GM19025 (cell line): ENCODE measurements at regions not wholly inside any gene's neighbourhood (a gene's known extent, or its start where the extent isn't known, plus 50 kb on each side); places are given as distances from the start of the nearest gene placed in this dataset.

Experiments used
- ATAC-seq: cut with Tn5 transposase; IDR thresholded peaks from one replicate; pipeline ENCODE4 v1.9.1; 2021; ENCODE audit warnings: mild to moderate bottlenecking, low read depth, moderate library complexity; ENCODE audit not compliant: unreplicated experiment

GRCh38 chr11:109993786-109994185, 99.4 kb upstream of the ZC3H12C start:
- no peak for ATAC-seq

- ATAC-seq: no peak
Observed at GRCh38 chr11:109994907-109995306, 98.3 kb upstream of the ZC3H12C start.

GRCh38 chr11:109996060-109996459, 97.1 kb upstream of the ZC3H12C start:
- no peak for ATAC-seq

GRCh38 chr11:109998921-109999320, 94.3 kb upstream of the ZC3H12C start:
- no peak for ATAC-seq

- peak; percentile 94 for ATAC-seq
Observed at GRCh38 chr11:110000031-110000502, 93.1 kb upstream of the ZC3H12C start.

- ATAC-seq: no peak
Observed at GRCh38 chr11:110000850-110001249, 92.3 kb upstream of the ZC3H12C start.

GRCh38 chr11:110003426-110003825, 89.8 kb upstream of the ZC3H12C start:
- no peak for ATAC-seq

GRCh38 chr11:110011595-110011994, 81.6 kb upstream of the ZC3H12C start:
- ATAC-seq: no peak

GRCh38 chr11:110015695-110016094, 77.5 kb upstream of the ZC3H12C start:
- no peak for ATAC-seq

GRCh38 chr11:110019675-110020074, 73.5 kb upstream of the ZC3H12C start:
- no peak for ATAC-seq

- no peak for ATAC-seq
Observed at GRCh38 chr11:110022548-110022947, 70.6 kb upstream of the ZC3H12C start.

GRCh38 chr11:110023711-110024110, 69.5 kb upstream of the ZC3H12C start:
- ATAC-seq: no peak

- peak; percentile 83 for ATAC-seq
Observed at GRCh38 chr11:110026858-110027626, 66.2 kb upstream of the ZC3H12C start.

GRCh38 chr11:110027627-110028371, 65.4 kb upstream of the ZC3H12C start:
- peak; percentile 29 for ATAC-seq

- ATAC-seq: no peak
Observed at GRCh38 chr11:110028921-110029320, 64.3 kb upstream of the ZC3H12C start.

GRCh38 chr11:110029714-110030113, 63.5 kb upstream of the ZC3H12C start:
- no peak for ATAC-seq

GRCh38 chr11:110031171-110031570, 62.0 kb upstream of the ZC3H12C start:
- ATAC-seq: no peak

- no peak for ATAC-seq
Observed at GRCh38 chr11:110032259-110032658, 60.9 kb upstream of the ZC3H12C start.

- ATAC-seq: no peak
Observed at GRCh38 chr11:110032957-110033570, 60.1 kb upstream of the ZC3H12C start.

- no peak for ATAC-seq
Observed at GRCh38 chr11:110034806-110035205, 58.4 kb upstream of the ZC3H12C start.

- ATAC-seq: no peak
Observed at GRCh38 chr11:110035357-110035756, 57.8 kb upstream of the ZC3H12C start.
